ENCODE measurements at regions not wholly inside any gene's neighbourhood (a gene's known extent, or its start where the extent isn't known, plus 50 kb on each side); places are given as distances from the start of the nearest gene placed in this dataset.

DNA sequence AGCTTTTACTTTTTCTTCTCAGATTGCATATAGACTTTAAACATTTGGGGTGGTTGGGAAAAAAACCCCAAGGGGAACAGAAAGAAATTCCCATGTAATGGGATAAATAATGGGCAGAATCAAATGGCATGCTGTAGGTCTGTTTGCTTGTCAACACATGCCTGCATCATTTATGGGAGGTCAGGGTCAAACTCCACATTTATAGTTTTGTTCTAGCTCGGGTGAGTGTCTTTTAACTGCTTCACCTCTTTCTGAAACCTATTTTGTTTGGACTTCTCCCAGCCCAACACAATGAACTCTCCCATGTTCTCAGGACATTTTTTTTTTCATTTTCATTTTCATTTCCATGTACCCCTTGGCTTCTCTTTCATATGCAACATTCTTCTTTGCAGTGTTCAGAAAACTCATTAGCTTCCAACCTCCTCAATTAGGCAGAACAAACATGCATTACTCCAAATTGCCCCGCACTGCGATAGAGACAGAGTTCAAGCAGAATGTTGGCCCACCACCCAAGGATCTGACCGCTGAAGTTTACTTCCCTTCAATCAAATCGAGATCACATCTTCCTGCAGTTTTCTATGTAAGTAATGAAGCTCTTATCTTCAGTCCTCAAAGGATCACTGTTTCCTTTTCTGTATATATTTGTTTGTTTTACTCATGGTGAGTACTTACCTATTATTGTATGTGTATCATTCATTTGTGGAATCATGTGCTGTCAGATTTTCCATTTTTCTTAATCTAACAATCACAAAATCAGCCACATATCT lies 354.6 kb downstream of the ZSWIM6 start:
- Histone ChIP-seq H3F3A (ENCODE audit: insufficient read depth, low read depth) (no peaks in the 10 kb centered on the region), H3K36me3 (ENCODE audit: low read depth) (no peaks in the 10 kb centered on the region), H3K27ac (no peak overlapping the region), H3K79me2 (ENCODE audit: low read depth) (no peaks in the 10 kb centered on the region), H3K9me3 (ENCODE audit: insufficient read depth, low read depth) (no peaks in the 10 kb centered on the region), H3K4me3 (no peak overlapping the region), H3K27me3 (ENCODE audit: insufficient read depth, low read depth) (peaks cover 26% of the 10 kb centered on the region), H2AFZ (no peak overlapping the region), H3K4me2 (no peak overlapping the region), H4K20me1 (ENCODE audit: insufficient read depth) (no peaks in the 10 kb centered on the region), H3K4me1 (replicated peaks; ENCODE audit: insufficient read depth) (no peaks in the 10 kb centered on the region), H3K9me2 (ENCODE audit: insufficient read depth) (no peaks in the 10 kb centered on the region)
- no peak for DNase-seq
- intact Hi-C loops (cut with micrococcal nuclease; ENCODE audit: unreplicated experiment), result no loop called here
- TF ChIP-seq, protein P1, sequence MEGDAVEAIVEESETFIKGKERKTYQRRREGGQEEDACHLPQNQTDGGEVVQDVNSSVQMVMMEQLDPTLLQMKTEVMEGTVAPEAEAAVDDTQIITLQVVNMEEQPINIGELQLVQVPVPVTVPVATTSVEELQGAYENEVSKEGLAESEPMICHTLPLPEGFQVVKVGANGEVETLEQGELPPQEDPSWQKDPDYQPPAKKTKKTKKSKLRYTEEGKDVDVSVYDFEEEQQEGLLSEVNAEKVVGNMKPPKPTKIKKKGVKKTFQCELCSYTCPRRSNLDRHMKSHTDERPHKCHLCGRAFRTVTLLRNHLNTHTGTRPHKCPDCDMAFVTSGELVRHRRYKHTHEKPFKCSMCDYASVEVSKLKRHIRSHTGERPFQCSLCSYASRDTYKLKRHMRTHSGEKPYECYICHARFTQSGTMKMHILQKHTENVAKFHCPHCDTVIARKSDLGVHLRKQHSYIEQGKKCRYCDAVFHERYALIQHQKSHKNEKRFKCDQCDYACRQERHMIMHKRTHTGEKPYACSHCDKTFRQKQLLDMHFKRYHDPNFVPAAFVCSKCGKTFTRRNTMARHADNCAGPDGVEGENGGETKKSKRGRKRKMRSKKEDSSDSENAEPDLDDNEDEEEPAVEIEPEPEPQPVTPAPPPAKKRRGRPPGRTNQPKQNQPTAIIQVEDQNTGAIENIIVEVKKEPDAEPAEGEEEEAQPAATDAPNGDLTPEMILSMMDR (conservative IDR thresholded peaks at IDR 0.05), result no peak
- no peak for TF ChIP-seq EZH2 (IDR thresholded peaks at IDR 0.05; ENCODE audit: low read depth)
- POLR2A ChIA-PET (ENCODE audit: unreplicated experiment), result no interaction called here
- no TSS peak for BruUV-seq (replicated peaks)
- CTCF ChIA-PET, result no interaction called here

DNA sequence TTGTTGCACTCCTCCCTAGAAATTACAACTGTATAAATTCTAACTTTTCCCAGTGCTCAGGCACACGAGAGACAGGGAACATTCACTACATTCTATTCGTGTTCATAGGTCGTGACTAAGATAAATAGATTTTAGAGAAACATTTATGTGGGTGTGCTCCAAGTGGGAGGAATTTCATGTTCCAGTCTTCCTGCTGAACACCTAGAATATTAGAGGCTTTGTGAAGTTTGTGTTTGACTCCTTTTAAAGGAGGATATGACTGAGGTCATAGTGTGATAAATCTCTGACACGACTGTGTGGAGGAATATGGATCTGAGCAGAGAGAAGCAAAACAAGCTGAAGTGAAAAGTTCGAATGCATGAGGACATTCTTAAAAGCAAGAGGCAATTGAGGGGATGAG lies 355.3 kb downstream of the ZSWIM6 start:
- Histone ChIP-seq H2AFZ (no peak overlapping the region), H3K79me2 (ENCODE audit: low read depth) (no peaks in the 10 kb centered on the region), H3K36me3 (ENCODE audit: low read depth) (no peaks in the 10 kb centered on the region), H3K27me3 (ENCODE audit: insufficient read depth, low read depth) (peaks cover 26% of the 10 kb centered on the region), H3K9me2 (ENCODE audit: insufficient read depth) (0 out of 2 replicates have a peak, but pooled peaks cover 4% of the 10 kb centered on the region), H4K20me1 (ENCODE audit: insufficient read depth) (no peaks in the 10 kb centered on the region), H3F3A (ENCODE audit: insufficient read depth, low read depth) (no peaks in the 10 kb centered on the region), H3K4me1 (replicated peaks; ENCODE audit: insufficient read depth) (no peaks in the 10 kb centered on the region), H3K9me3 (ENCODE audit: insufficient read depth, low read depth) (no peaks in the 10 kb centered on the region), H3K27ac (no peak overlapping the region), H3K4me3 (no peak overlapping the region), H3K4me2 (no peak overlapping the region)
- TF ChIP-seq, protein P1 (conservative IDR thresholded peaks at IDR 0.05), result no peak
- no peak for TF ChIP-seq EZH2 (IDR thresholded peaks at IDR 0.05; ENCODE audit: low read depth)
- CTCF ChIA-PET, result no interaction called here
- no peak for DNase-seq
- BruUV-seq (replicated peaks), result no TSS peak
- POLR2A ChIA-PET (ENCODE audit: unreplicated experiment), result no interaction called here
- intact Hi-C loops (cut with micrococcal nuclease; ENCODE audit: unreplicated experiment), result no loop called here

DNA sequence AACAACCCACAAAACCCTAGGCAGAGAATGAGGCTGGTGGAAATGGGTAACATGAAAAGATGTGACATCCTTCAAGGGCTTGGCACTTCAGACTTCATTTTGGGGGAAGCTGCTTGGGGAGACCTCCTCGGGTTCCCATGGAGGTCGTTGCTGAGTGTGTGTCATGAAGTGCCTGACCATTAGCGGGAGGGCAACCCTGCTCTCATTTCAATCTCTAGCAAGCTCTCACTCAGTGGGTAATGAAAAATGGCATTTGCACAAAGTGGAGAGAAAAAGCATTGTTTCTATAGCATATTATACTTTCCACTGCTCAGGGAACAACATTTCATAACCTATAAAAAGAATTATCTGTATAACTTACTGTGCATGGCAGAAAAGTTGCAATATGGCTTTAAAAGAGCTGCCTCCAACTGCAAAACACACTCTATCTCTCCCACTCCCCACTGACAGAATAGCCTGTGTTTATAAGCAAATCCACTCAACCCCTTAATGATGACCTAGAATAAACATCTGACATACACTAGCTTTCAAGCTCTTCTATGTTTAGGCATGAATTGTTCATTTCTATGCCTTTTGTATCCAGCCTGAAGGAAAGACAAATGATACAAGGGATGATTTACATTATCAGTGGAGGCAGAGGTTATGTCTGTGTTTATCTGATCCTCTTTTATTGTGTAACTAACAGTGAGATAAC lies 357.2 kb downstream of the ZSWIM6 start:
- BruUV-seq (replicated peaks), result no TSS peak
- H3K4me2 ChIP-seq, result no peak overlapping the region
- peaks cover 26% of the 10 kb centered on the region for H3K27me3 ChIP-seq (ENCODE audit: insufficient read depth, low read depth)
- no peaks in the 10 kb centered on the region for H3K36me3 ChIP-seq (ENCODE audit: low read depth)
- TF ChIP-seq EZH2 (IDR thresholded peaks at IDR 0.05; ENCODE audit: low read depth), result no peak
- TF ChIP-seq, protein P1 (conservative IDR thresholded peaks at IDR 0.05), result no peak
- H3K9me2 ChIP-seq (ENCODE audit: insufficient read depth), result 0 out of 2 replicates have a peak, but pooled peaks cover 4% of the 10 kb centered on the region
- no peaks in the 10 kb centered on the region for H3K9me3 ChIP-seq (ENCODE audit: insufficient read depth, low read depth)
- POLR2A ChIA-PET (ENCODE audit: unreplicated experiment), result no interaction called here
- no peaks in the 10 kb centered on the region for H4K20me1 ChIP-seq (ENCODE audit: insufficient read depth)
- CTCF ChIA-PET, result no interaction called here
- intact Hi-C loops (cut with micrococcal nuclease; ENCODE audit: unreplicated experiment), result no loop called here
- no peaks in the 10 kb centered on the region for H3K4me1 ChIP-seq (replicated peaks; ENCODE audit: insufficient read depth)
- DNase-seq, result no peak
- no peak overlapping the region for H3K4me3 ChIP-seq
- no peak overlapping the region for H2AFZ ChIP-seq
- no peaks in the 10 kb centered on the region for H3K79me2 ChIP-seq (ENCODE audit: low read depth)
- no peak overlapping the region for H3K27ac ChIP-seq
- no peaks in the 10 kb centered on the region for H3F3A ChIP-seq (ENCODE audit: insufficient read depth, low read depth)
